ENCODE measurements at regions not wholly inside any gene's neighbourhood (a gene's known extent, or its start where the extent isn't known, plus 50 kb on each side); places are given as distances from the start of the nearest gene placed in this dataset.
A peak's percentile ranks its signal among the peaks of the same experiment; 100 is the strongest.

DNA sequence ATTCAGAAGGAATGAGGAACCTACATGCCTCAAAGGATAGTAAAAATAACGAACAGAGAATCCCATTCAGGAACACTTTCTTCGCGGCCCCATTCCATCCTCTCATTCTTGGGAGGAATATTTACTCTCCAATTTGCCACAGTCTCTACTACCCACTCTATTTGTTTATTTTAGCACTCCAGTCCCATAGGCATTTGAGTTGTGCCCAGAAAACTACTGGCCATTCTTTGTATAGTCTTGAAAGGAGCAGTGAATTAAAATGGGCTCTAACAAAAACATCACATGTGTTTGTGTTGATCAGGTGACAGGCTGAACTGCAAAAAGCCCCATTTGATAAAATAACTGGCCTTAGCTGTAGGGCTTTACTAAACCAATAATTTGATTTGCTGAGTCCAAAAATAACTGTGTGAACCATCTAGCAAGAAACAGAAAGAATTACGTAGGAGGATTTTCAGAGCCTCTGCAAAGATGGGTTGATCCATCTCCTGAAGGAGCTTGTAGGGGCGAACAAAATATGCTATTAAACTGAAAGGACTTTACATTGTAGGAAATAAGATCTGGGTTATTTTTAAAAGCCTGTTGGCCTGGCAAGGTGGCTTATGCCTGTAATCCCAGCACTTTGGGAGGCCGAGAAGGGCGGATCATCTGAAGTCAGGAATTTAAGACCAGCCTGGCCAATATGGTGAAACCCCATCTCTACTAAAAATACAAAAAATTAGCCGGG is 142.3 kb upstream of the CPNE8 start:
- Histone ChIP-seq H3K9me3 (no peaks in the 10 kb centered on the region), H3K27ac (no peak overlapping the region), H3K4me3 (peak overlapping the region in 1 of 4 donors; percentile 4), H3K36me3 (no peaks in the 10 kb centered on the region), H3K27me3 (no peaks in the 10 kb centered on the region), H3K4me1 (peaks cover 0 to 5% (median 3%) of the 10 kb centered on the region in 4 donors)
- ATAC-seq (ENCODE audit: low FRiP score in 2 of 2) (no peak), DNase-seq (no peak)
- WGBS, 2 donors = 77 to 78% methylated on average over 8 of the region's 8 CpGs
- TF ChIP-seq EP300 (IDR thresholded peaks at IDR 0.05) (no peak), POLR2A (IDR thresholded peaks at IDR 0.05) (no peak), POLR2AphosphoS5 (IDR thresholded peaks at IDR 0.05) (no peak)
- TF ChIP-seq, protein P1, sequence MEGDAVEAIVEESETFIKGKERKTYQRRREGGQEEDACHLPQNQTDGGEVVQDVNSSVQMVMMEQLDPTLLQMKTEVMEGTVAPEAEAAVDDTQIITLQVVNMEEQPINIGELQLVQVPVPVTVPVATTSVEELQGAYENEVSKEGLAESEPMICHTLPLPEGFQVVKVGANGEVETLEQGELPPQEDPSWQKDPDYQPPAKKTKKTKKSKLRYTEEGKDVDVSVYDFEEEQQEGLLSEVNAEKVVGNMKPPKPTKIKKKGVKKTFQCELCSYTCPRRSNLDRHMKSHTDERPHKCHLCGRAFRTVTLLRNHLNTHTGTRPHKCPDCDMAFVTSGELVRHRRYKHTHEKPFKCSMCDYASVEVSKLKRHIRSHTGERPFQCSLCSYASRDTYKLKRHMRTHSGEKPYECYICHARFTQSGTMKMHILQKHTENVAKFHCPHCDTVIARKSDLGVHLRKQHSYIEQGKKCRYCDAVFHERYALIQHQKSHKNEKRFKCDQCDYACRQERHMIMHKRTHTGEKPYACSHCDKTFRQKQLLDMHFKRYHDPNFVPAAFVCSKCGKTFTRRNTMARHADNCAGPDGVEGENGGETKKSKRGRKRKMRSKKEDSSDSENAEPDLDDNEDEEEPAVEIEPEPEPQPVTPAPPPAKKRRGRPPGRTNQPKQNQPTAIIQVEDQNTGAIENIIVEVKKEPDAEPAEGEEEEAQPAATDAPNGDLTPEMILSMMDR (IDR thresholded peaks at IDR 0.05) = no peak

DNA sequence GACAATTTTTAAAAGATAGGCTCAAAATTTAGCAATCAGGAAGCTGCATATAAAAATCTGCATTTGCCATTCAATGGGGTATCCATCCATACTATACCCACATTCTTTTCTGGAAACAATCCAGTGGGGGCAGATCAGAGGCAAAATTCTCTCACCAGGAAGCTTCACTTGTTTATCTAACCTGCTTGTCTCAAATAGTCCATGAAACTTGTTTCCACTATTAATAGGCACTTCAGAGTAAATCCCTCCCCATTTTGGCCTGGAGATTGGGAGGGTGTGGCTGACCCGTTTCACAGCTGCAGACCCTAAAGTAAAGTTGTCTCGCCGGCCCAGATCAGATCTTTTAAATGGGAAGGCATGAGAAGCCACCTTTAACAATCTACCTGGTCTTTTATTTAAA is 139.4 kb upstream of the CPNE8 start:
- Histone ChIP-seq H3K4me3 (no peak overlapping the region), H3K4me1 (peaks cover 0 to 5% (median 3%) of the 10 kb centered on the region in 4 donors), H3K36me3 (no peaks in the 10 kb centered on the region), H3K9me3 (no peaks in the 10 kb centered on the region), H3K27me3 (no peaks in the 10 kb centered on the region), H3K27ac (no peak overlapping the region)
- ATAC-seq (ENCODE audit: low FRiP score in 2 of 2) = no peak
- WGBS, 2 donors = 56 to 60% methylated on average over 3 of the region's 3 CpGs
- TF ChIP-seq POLR2AphosphoS5 (IDR thresholded peaks at IDR 0.05) = no peak
- no peak for DNase-seq

DNA sequence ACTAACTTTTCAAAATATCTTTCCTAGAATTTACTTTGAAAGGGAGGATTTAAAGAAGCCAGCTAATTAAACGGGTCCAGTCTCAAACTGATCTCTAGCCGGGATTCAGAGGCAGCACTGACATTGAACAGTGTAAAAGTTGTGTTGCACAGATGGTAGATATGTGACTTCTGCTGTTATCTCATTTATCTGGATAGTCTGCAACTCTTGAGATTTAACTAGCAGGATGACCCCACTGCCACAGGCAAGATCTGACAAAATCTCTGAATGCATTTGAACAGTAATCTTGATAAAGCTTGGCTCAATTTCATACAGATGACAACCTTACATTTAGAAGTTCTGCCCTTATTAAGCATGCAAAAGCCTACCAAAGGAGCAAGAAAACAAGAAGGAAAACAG is 138.0 kb upstream of the CPNE8 start:
- Histone ChIP-seq H3K27me3 (no peaks in the 10 kb centered on the region), H3K4me1 (peaks cover 0 to 5% (median 3%) of the 10 kb centered on the region in 4 donors), H3K4me3 (no peak overlapping the region), H3K27ac (no peak overlapping the region), H3K36me3 (no peaks in the 10 kb centered on the region), H3K9me3 (no peaks in the 10 kb centered on the region)
- TF ChIP-seq, protein P1 (IDR thresholded peaks at IDR 0.05) = no peak
- TF ChIP-seq EP300 (IDR thresholded peaks at IDR 0.05) = no peak
- TF ChIP-seq POLR2A (IDR thresholded peaks at IDR 0.05) = no peak
- no peak for TF ChIP-seq POLR2AphosphoS5 (IDR thresholded peaks at IDR 0.05)
- ATAC-seq (ENCODE audit: low FRiP score in 2 of 2) (no peak), DNase-seq (no peak)
- 22 to 41% methylated on average over 2 of the region's 2 CpGs for WGBS, 2 donors

DNA sequence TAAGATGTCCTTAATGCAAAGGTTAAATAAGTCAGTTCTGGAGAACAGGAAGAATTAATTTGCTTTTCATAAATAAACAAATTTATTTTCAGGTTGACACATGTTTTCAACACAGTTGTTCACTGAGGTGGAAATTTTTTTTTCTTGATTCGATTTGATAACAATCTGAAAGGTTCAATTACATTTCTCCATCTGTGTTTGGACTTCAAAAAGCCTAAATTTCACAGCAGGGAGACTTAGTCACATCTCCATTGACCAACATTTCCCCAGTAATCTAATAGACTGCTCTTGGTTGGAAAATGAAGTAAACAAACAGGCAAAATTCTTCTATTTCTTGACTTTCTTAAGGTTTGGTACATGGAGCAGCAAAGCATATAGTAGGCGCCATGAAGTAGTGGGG is 134.9 kb upstream of the CPNE8 start:
- ATAC-seq (ENCODE audit: low FRiP score in 2 of 2) (no peak), DNase-seq (no peak)
- TF ChIP-seq EP300 (IDR thresholded peaks at IDR 0.05) (no peak), POLR2AphosphoS5 (IDR thresholded peaks at IDR 0.05) (no peak), POLR2A (IDR thresholded peaks at IDR 0.05) (no peak)
- TF ChIP-seq, protein P1 (IDR thresholded peaks at IDR 0.05) = no peak
- Histone ChIP-seq H3K27me3 (no peaks in the 10 kb centered on the region), H3K36me3 (no peaks in the 10 kb centered on the region), H3K4me1 (peaks cover 0 to 5% (median 0%) of the 10 kb centered on the region in 4 donors), H3K27ac (no peak overlapping the region), H3K4me3 (no peak overlapping the region), H3K9me3 (no peaks in the 10 kb centered on the region)
- WGBS, 2 donors = 80 to 83% methylated on average over 2 of the region's 2 CpGs

DNA sequence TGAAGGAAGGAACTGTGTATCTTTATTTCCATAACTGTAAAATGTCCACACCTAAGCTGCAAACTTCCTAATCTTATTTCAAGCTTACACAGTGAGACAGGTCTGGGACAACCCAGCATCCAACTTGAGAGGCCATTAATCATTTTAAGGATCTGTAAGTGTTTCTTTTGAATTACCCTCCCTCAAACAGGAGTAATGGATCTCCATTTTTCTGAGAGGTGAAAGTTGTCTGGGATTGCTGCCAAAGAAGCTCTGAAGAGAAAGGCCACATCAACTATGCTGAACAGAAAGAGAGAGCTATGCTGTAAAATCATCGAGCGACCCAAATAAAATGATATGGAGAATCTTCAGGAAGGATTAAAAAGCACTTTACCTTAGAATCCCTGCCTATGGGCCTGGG is 131.7 kb upstream of the CPNE8 start:
- Histone ChIP-seq H3K36me3 (no peaks in the 10 kb centered on the region), H3K9me3 (no peaks in the 10 kb centered on the region), H3K4me1 (no peaks in the 10 kb centered on the region), H3K27me3 (no peaks in the 10 kb centered on the region), H3K27ac (no peak overlapping the region), H3K4me3 (no peak overlapping the region)
- no peak for TF ChIP-seq POLR2A (IDR thresholded peaks at IDR 0.05)
- no peak for ATAC-seq (ENCODE audit: low FRiP score in 2 of 2)
- 75 to 79% methylated on average over 2 of the region's 2 CpGs for WGBS, 2 donors
- DNase-seq = no peak

DNA sequence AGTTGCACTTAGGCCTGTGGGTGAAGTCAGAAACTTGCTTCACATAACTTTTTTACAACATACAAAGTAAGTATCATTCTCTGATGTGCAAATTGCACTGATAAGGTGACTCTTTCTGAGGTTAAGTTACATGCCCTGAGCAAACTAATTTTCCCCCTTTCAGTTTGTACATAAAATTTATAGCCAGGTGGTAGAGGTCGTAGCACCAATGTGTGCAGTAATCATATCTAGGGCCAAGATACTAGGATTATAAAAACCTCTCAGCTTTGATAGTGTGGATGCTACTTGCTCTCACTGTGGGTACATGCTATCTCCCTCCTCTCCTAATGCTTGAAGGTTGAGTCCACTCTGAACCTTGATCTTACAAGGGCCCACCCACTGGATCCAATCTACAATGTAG is 130.7 kb upstream of the CPNE8 start:
- no peaks in the 10 kb centered on the region for H3K27me3 ChIP-seq
- H3K9me3 ChIP-seq = no peaks in the 10 kb centered on the region
- 87 to 100% methylated on average over 1 of the region's 1 CpG for WGBS, 2 donors
- no peak overlapping the region for H3K27ac ChIP-seq
- no peak overlapping the region for H3K4me3 ChIP-seq
- DNase-seq (no peak), ATAC-seq (ENCODE audit: low FRiP score in 2 of 2) (no peak)
- no peaks in the 10 kb centered on the region for H3K36me3 ChIP-seq
- H3K4me1 ChIP-seq = no peaks in the 10 kb centered on the region
- TF ChIP-seq EP300 (IDR thresholded peaks at IDR 0.05) = no peak
